HG02623 (cell line): ENCODE measurements at regions not wholly inside any gene's neighbourhood (a gene's known extent, or its start where the extent isn't known, plus 50 kb on each side); places are given as distances from the start of the nearest gene placed in this dataset.
"Not testable (repeated sequence)": the region's sequence is repeated elsewhere in the genome, so short reads cannot be mapped to it uniquely, and the experiment has no call there.

Source experiments
- ATAC-seq: cut with Tn5 transposase; IDR thresholded peaks from one replicate; pipeline ENCODE4 v1.9.1; 2021; ENCODE audit warnings: moderate library complexity; ENCODE audit not compliant: unreplicated experiment

GRCh38 chr5:155485386-155485785 is 471.8 kb downstream of the KIF4B start:
- no peak for ATAC-seq

- ATAC-seq, result no peak
Measured at GRCh38 chr5:155489949-155490348, 476.4 kb downstream of the KIF4B start.

DNA sequence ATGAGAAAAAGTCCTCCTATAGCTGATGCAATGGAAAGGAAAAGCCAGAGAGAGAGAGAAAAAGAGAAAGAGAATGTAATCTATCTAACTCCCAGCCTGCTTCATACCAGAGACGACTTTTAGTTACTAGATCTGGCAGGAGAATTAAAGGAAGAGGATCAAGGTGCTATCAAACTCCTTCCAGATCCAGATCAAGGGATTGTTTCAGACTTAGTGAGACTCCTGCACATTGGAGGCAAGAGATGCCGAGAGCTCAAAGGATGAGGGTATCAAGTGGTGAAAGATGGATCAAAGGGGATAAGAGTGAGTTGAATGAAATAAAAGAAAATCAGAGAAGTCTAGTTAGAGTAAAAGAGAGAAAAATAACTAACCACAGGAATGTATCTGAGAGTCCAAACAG is 478.6 kb downstream of the KIF4B start:
- ATAC-seq, result no peak

GRCh38 chr5:155504606-155505005 is 491.1 kb downstream of the KIF4B start:
- no peak for ATAC-seq

DNA sequence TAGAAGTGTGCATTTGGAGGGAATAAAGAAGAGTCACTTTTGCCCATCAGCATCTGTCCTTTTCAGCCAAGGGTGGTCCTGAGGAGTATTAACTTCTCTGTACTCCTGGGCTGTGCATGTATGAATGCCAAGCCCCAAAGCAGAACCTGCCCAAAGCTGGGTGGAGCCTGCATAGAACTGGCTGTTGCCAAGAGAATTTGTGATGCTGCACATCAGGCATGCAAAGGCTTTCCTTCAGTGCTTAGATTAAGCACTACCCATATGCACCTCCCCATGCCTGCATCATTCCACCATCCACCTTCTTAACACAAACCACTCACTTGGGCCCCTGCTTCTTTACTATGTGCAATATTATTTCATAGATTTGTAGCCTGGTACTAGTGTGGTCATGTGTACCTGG is 493.8 kb downstream of the KIF4B start:
- no peak for ATAC-seq

- ATAC-seq, result no peak
Measured at GRCh38 chr5:155508673-155509072, 495.1 kb downstream of the KIF4B start.

- no peak for ATAC-seq
Measured at GRCh38 chr5:155512329-155512728, 498.8 kb downstream of the KIF4B start.

GRCh38 chr5:155514105-155514563 is 500.6 kb downstream of the KIF4B start:
- ATAC-seq, result no peak

DNA sequence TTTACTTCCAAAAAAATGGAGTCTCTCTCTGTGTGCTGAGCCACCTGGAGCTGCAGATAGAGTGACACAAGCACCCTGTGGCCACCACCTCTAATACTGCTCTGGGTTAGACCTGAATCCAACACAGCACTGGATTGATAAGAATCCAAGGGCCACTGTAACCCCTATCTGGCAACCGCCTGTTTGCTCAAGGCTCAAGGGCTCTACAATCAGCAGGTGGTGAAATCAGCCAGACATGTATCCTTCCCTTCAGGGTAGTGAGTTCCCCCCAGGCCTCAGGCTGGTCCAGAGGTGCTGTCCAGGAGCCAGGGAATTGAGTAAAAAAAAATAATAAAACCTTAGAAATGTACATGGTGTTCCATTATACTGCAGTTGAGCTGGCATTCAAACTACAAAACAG is 509.0 kb downstream of the KIF4B start:
- ATAC-seq, result no peak

DNA sequence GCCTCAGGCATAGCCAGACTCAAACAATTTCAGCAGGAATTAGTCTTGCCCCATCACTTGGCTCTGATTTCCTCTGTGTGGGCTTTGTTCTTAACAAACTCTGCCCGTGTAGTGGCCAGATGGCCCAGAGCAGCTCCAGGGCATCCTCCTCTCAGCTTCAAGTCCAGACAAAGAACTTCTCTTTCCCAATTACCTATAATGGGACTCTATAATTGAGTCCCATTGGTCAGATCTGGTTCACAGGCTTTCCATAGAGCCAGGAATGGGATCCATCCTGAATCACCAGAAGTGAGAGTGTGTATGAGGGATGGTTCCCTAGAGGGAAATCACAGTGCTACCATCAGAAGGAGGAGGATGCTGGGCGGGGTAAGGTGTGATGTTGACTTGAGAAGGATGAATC is 515.8 kb downstream of the KIF4B start:
- ATAC-seq, result no peak

DNA sequence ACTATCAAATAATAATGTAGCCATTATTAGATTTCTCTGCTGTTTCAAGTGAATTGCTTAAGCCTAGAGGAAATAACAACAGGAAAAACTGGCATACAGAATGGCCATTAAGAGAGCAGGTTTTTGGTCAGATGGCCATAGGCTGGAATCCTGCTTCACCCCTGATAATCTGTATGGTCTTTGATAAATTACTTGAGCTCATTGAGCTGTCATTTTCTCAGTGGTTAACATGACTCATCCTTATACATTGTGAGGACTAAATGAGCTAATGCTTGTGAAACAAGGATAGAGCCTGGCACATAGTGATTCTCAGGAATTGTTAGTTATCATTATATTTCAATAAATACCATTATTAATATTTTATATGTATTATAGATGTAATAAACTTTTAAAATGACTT is 516.5 kb downstream of the KIF4B start:
- ATAC-seq, result no peak

DNA sequence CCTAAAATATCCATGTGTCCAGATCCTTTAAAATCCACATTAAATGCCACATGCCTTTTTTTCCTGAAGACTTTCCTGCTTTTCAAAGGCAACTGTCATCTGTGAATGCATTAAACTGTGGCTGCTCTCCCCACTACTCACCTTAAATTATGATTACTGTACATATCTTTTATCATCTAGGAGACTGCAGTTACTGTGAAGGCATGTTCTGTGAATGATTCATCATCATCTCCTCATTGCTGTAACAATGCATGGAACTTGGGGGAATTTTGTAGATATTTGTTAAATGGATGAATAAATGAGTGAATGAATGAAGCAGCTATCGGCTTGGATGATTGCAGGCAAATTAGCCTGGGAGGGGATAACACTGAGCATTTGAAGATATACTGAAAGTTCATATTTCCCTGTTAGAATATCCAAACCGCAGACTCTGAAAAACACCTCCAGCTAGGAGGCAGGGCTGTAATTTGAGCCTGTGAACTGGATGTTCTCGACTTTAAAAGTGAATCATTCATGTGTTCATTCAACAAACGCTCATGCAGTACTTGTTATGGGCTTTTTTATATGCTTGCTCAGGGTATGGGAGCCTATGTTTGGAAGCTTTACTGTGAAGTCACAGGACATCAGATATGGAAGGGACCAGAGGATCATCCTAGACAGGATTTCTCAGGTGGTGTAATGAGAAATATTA is 519.2 kb downstream of the KIF4B start:
- ATAC-seq, result no peak

GRCh38 chr5:155540000-155540595 is 526.5 kb downstream of the KIF4B start:
- ATAC-seq, result no peak

DNA sequence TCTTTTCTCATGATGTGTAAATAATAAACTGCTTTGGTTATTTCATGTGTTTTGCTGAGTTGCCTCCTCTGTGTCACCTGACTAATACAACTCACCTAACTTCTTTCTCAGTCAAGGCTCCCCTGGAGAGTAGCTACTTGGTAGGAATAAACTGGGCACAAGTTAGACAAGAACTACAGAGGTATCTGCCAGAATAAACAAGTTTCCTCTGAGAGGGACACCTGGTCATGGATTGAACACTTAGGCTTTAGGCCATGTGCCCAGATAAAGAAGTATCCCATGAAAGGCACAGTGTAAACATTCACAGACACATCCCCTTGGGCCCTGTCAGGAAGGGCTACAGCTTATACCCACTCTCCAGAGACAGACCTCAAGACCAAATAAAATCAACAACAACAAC is 532.5 kb downstream of the KIF4B start:
- ATAC-seq, result no peak

GRCh38 chr5:155554500-155554899 is 540.9 kb downstream of the KIF4B start:
- ATAC-seq, result no peak

DNA sequence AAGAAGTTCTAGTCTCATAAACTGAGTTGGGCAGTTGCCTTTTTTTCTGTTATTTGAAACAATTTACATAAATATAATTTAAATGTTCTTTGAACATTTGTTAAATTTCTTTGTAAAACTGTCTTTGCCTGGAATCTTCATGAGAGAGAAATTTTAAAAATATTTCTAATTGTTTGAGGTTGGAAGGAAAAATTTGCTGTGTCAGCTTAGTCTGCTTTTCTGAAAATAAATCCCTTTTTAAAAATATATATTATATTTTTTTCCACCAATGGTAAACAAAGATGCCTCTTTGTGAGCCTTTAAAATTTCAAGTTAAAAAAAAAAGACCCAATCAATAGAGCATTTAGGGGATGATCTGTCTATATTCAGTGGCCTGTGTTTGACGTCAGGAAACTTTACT is 542.7 kb downstream of the KIF4B start:
- ATAC-seq, result no peak

GRCh38 chr5:155556700-155557099 is 543.1 kb downstream of the KIF4B start:
- no peak for ATAC-seq

DNA sequence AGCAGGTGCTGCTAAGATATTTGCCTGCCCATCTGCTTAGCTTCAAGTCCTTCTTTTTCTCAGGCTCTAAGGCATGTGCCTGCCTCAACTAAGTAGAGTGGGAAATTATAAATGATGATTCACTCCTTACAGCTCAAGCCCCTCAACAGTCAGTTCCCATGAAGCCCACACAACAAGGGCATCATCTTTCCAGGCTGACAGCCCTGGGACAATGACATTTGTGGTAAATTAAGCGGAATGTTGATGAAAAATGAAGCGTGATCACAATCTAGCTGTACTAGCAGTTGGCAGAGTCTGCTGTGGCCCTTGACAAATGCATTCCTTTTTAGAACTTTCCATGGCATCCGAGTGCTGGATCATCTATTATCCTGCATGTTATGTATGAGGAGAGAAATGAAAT is 548.6 kb downstream of the KIF4B start:
- no peak for ATAC-seq

DNA sequence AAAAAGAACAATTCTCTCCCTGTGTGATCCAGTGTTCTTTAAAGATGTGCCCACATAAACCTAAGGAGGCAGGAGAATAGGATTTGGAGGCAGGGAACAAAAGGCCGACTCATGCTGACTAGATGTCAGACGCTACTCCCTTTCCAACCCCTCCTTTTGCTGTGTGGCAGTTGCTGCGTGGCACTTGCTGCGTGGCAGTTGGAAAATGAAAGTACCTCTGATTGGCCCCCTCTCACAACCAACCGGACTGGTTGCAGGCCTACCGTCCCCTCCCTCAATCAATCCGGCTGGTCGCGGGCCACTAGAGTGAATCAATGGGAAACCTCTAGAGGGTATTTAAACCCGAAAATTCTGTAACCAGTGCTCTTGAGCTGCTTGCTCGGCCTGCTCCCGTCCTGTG is 551.0 kb downstream of the KIF4B start:
- no peak for ATAC-seq

DNA sequence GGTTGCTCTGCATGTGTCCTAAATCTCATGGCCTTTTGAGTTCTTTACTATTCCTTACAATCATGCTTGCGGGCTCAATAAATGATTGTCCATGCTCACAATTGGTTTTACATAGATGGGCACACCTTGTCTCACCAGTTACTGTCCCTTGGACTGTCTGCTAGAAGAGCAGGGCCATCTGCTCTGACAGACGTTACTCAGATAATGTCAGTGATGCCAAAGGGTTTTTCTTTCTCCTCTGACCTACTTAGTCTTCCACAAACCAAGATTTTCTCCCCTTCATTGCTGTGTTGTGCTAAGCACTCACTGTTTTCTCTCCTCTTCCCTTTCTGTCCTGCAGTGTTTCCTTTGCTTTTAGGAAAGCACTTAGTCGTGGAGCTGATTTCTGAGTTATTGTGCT is 562.3 kb downstream of the KIF4B start:
- no peak for ATAC-seq

DNA sequence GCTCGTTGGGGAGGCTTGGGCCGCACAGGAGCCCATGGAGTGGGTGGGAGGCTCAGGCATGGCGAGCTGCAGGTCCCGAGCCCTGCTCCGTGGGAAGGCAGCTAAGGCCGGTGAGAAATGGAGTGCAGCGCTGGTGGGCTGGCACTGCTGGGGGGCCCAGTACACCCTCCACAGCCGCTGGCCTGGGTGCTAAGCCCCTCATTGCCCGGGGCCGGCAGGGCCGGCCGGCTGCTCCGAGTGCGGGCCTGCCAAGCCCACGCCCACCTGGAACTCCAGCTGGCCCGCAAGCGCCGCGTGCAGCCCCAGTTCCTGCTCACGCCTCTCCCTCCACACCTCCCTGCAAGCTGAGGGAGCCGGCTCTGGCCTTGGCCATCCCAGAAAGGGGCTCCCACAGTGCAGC is 573.3 kb downstream of the KIF4B start:
- ATAC-seq, result not testable (repeated sequence)

DNA sequence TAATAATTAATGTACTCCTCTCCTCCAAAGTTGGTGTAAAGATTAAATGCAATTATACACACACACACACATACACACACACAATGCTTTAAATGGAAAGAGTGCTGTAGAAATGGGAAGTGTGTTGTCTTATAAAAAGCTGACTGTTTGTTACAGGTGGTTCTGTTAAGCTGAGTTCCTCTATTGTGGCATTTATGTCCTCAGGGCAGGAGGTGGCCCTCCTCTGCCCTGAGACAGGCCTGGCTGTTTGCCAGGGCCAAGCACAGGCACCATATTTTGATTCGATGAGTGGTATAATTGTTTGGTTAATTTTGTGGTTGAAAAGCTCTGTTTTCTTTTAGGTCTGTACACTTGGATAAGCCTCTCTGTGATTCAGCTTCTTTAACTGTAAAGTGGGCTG is 573.9 kb downstream of the KIF4B start:
- ATAC-seq, result no peak

DNA sequence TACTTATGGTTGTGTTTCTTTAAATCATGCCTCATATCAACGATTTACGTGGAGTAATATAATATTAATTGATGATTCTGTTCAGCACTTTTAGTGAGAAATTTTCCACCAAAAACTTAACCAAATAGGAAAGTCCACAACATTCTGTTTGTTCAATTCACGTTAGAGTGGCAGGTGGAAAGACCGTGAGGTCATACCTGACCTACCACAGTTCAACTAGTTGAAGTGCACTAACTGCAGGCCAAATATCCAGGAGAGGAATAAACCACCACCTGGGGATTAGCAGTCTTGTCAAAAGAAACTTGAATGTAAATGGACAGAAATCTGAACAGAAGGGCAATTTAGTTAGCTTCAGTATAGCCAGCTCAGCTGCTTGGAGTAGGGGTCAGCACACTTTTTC is 577.7 kb downstream of the KIF4B start:
- ATAC-seq, result no peak
